GM18502 (cell line): ENCODE measurements at regions not wholly inside any gene's neighbourhood (a gene's known extent, or its start where the extent isn't known, plus 50 kb on each side); places are given as distances from the start of the nearest gene placed in this dataset.

Source experiments
- ATAC-seq: cut with Tn5 transposase; IDR thresholded peaks from one replicate; pipeline ENCODE4 v1.9.1; 2021; ENCODE audit warnings: mild to moderate bottlenecking; ENCODE audit not compliant: unreplicated experiment, poor library complexity

- ATAC-seq = no peak
Measured at GRCh38 chr4:13190093-13190721, 293.9 kb downstream of the RAB28 start.

- no peak for ATAC-seq
Measured at GRCh38 chr4:13184199-13184598, 299.9 kb downstream of the RAB28 start.

GRCh38 chr4:13182133-13182532 lies 302.0 kb downstream of the RAB28 start:
- no peak for ATAC-seq

- ATAC-seq = no peak
Measured at GRCh38 chr4:13181681-13182080, 302.5 kb downstream of the RAB28 start.

GRCh38 chr4:13180701-13181100 lies 303.4 kb downstream of the RAB28 start:
- no peak for ATAC-seq

- no peak for ATAC-seq
Measured at GRCh38 chr4:13178621-13179020, 305.5 kb downstream of the RAB28 start.

- no peak for ATAC-seq
Measured at GRCh38 chr4:13176741-13177142, 307.4 kb downstream of the RAB28 start.

GRCh38 chr4:13174926-13175325 lies 309.2 kb downstream of the RAB28 start:
- no peak for ATAC-seq

GRCh38 chr4:13174001-13174400 lies 310.1 kb downstream of the RAB28 start:
- no peak for ATAC-seq

GRCh38 chr4:13171292-13172057 lies 312.7 kb downstream of the RAB28 start:
- ATAC-seq = no peak

GRCh38 chr4:13169731-13170525 lies 314.2 kb downstream of the RAB28 start:
- no peak for ATAC-seq

- no peak for ATAC-seq
Measured at GRCh38 chr4:13168326-13168725, 315.8 kb downstream of the RAB28 start.

- no peak for ATAC-seq
Measured at GRCh38 chr4:13166214-13166613, 317.9 kb downstream of the RAB28 start.

- no peak for ATAC-seq
Measured at GRCh38 chr4:13164783-13165331, 319.3 kb downstream of the RAB28 start.

- ATAC-seq = no peak
Measured at GRCh38 chr4:13162886-13163285, 321.3 kb downstream of the RAB28 start.

- ATAC-seq = no peak
Measured at GRCh38 chr4:13160920-13161319, 323.2 kb downstream of the RAB28 start.

- ATAC-seq = no peak
Measured at GRCh38 chr4:13159041-13159620, 325.0 kb downstream of the RAB28 start.

GRCh38 chr4:13151194-13151593 lies 332.9 kb downstream of the RAB28 start:
- no peak for ATAC-seq

GRCh38 chr4:13143222-13144070 lies 340.7 kb downstream of the RAB28 start:
- ATAC-seq = no peak

- ATAC-seq = no peak
Measured at GRCh38 chr4:13142726-13143125, 341.4 kb downstream of the RAB28 start.
